Stimulated activated naive B cell treated with anti-CD40 and anti-IgM and Interleukin-4, amounts not matched to agents 10 μg/mL and 1 μg/mL and 100 μg/mL, for 72 hours (primary cell): ENCODE measurements at regions not wholly inside any gene's neighbourhood (a gene's known extent, or its start where the extent isn't known, plus 50 kb on each side); places are given as distances from the start of the nearest gene placed in this dataset.
A peak's percentile ranks its signal among the peaks of the same experiment; 100 is the strongest.
"Not testable (repeated sequence)": the region's sequence is repeated elsewhere in the genome, so short reads cannot be mapped to it uniquely, and the experiment has no call there.

Experiments used
- ATAC-seq, 2 donors: fragments of 150-1000 bp; cut with Tn5 transposase; replicated peaks; 2 replicates each; pipeline ENCODE4 v1.10.0; 2021; ENCODE audit warnings: moderate library complexity in 1 of 2
- DNase-seq: peaks from one replicate; pipeline ENCODE4 v3.0.0; 2021
- H3K27ac Mint-ChIP-seq: one replicate; pipeline ENCODE4 v1.8.0; 2022; ENCODE audit warnings: mild to moderate bottlenecking, mixed read lengths
- H3K27me3 Mint-ChIP-seq, 2 donors: one replicate each; pipeline ENCODE4 v1.8.0; 2022; ENCODE audit warnings: mixed read lengths in 2 of 2
- H3K36me3 Mint-ChIP-seq, 2 donors: one replicate each; pipeline ENCODE4 v1.8.0; 2022; ENCODE audit warnings: mixed read lengths in 2 of 2, mild to moderate bottlenecking in 1 of 2
- H3K4me1 Mint-ChIP-seq, 2 donors: one replicate each; pipeline ENCODE4 v1.8.0; 2022; ENCODE audit warnings: mixed read lengths in 2 of 2, mild to moderate bottlenecking in 1 of 2
- H3K4me3 Mint-ChIP-seq, 2 donors: one replicate each; pipeline ENCODE4 v1.8.0; 2022; ENCODE audit warnings: mild to moderate bottlenecking in 2 of 2, mixed read lengths in 2 of 2, moderate library complexity in 1 of 2
- H3K9me3 Mint-ChIP-seq, 2 donors: one replicate each; pipeline ENCODE4 v1.8.0; 2022; ENCODE audit warnings: mixed read lengths in 2 of 2, mild to moderate bottlenecking in 1 of 2

DNA sequence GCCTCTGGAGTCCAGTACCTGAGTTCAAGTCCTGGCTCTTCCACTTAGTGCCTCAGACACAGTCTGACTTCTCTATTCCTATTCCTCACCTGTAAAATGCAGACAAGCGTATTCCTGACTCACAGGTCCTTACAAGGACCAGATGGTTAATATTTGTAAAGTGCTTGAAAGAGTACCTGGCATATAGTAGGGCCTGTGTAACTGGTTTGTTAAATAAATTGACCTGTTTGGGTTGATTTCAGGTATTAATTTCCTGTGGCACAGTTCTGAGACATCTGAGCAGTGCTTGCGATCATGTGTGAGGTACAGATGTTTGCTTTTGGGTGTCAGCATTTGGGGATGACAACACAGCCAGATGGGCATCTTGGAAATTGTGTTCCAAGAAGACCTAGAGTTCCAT is 127.5 kb downstream of the APIP start:
- Mint-ChIP-seq H3K27ac (no peak overlapping the region), H3K27me3 (peaks cover 9 to 10% of the 10 kb centered on the region in 2 donors), H3K36me3 (peaks cover 2 to 4% of the 10 kb centered on the region in 2 donors), H3K4me3 (no peak overlapping the region), H3K9me3 (peaks cover 5 to 8% of the 10 kb centered on the region in 2 donors), H3K4me1 (peaks cover 5 to 9% of the 10 kb centered on the region in 2 donors)
- ATAC-seq (no peak), DNase-seq (no peak)

DNA sequence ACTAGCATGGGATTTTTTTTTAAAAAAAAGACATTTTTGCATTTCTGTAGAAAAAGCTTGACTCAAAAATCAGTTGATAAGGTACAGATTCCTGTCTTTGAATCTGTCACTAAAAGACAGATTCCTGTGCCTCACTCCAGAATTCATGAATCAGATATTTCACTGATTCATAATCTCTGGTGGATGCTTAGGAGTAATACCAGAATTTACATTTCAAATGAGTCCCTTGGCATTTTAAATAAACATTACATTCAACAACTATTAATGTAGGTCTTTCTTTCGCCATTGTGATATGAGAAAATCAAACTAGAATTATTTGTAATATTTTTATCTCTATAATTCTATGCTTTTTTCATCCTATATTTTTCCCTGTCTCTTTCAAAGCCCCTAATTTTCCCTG is 128.3 kb downstream of the APIP start:
- H3K36me3 Mint-ChIP-seq = peaks cover 2 to 4% of the 10 kb centered on the region in 2 donors
- H3K27me3 Mint-ChIP-seq = peaks cover 8 to 15% of the 10 kb centered on the region in 2 donors
- H3K4me1 Mint-ChIP-seq = peaks cover 5 to 9% of the 10 kb centered on the region in 2 donors
- ATAC-seq (peak in 1 of 2 donors; percentile 5), DNase-seq (no peak)
- H3K4me3 Mint-ChIP-seq = no peak overlapping the region
- H3K27ac Mint-ChIP-seq = no peak overlapping the region
- peaks cover 5 to 8% of the 10 kb centered on the region in 2 donors for H3K9me3 Mint-ChIP-seq

DNA sequence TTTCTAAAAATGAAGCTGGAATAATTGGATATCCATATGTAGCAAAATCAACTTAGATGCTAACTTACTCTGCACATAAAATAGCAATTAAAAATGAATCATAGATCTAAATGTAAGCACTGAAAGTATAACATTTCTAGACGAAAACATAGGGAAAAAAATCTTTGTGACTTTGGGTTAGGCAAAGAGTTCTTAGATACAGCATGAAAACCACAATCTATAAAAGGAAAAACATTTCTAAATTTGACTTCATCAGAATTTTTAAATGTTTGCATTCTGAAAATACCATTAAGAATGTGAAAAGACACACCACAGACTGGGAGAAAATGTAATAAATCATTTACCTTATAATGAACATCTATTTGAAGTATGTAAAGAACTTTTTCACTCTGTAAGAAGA is 128.8 kb downstream of the APIP start:
- Mint-ChIP-seq H3K9me3 (peaks cover 5 to 8% of the 10 kb centered on the region in 2 donors), H3K4me1 (peaks cover 5 to 9% of the 10 kb centered on the region in 2 donors), H3K4me3 (no peak overlapping the region), H3K27ac (no peak overlapping the region), H3K36me3 (peaks cover 2 to 4% of the 10 kb centered on the region in 2 donors), H3K27me3 (peaks cover 8 to 17% of the 10 kb centered on the region in 2 donors)
- DNase-seq (no peak), ATAC-seq (peak in 1 of 2 donors; percentile 22)

DNA sequence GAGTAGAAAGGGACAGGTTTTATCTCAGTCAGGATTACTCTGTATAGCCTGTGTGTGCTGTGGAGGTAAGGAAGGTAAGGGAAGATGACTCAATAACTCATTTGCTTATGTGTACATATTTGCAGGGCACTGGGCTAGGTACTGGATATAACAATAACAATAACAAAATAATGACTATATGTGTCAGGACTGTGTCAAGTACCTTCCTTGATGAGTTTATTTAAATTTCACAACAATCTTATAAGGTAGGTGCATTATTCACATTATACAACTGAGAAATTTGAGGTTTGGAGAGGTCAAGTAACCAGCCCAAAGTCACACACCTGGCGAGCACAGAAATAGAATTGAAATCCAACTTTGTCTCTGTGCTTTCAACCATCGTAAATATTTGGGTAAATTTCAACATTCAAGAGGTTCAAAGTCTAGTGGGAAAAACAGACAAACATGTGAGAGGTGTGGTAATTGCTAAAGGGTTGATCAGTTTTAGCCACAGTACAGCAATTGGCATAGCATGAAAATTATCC is 131.8 kb downstream of the APIP start:
- H3K4me1 Mint-ChIP-seq = peaks cover 0 to 2% of the 10 kb centered on the region in 2 donors
- peaks cover 3% of the 10 kb centered on the region in 2 donors for H3K9me3 Mint-ChIP-seq
- H3K27me3 Mint-ChIP-seq = peaks cover 21% of the 10 kb centered on the region in 2 donors
- H3K36me3 Mint-ChIP-seq = no peaks in the 10 kb centered on the region
- H3K4me3 Mint-ChIP-seq = no peak overlapping the region
- H3K27ac Mint-ChIP-seq = no peak overlapping the region
- DNase-seq (no peak), ATAC-seq (no peak)

- no peaks in the 10 kb centered on the region for H3K36me3 Mint-ChIP-seq
- H3K27ac Mint-ChIP-seq = peak overlapping the region; percentile 6
- peaks cover 0 to 3% of the 10 kb centered on the region in 2 donors for H3K9me3 Mint-ChIP-seq
- peaks cover 21 to 26% of the 10 kb centered on the region in 2 donors for H3K27me3 Mint-ChIP-seq
- H3K4me3 Mint-ChIP-seq = no peak overlapping the region
- peaks cover 0 to 2% of the 10 kb centered on the region in 2 donors for H3K4me1 Mint-ChIP-seq
- DNase-seq (no peak), ATAC-seq (no peak)
These were observed 132.3 kb downstream of the APIP start for GRCh38 chr11:34783816-34784317.

- not testable (repeated sequence) for H3K9me3 Mint-ChIP-seq, H3K36me3 Mint-ChIP-seq, ATAC-seq, H3K4me3 Mint-ChIP-seq, H3K4me1 Mint-ChIP-seq, DNase-seq, H3K27ac Mint-ChIP-seq
- H3K27me3 Mint-ChIP-seq = peaks cover 21 to 30% of the 10 kb centered on the region in 2 donors
These were observed 134.4 kb downstream of the APIP start for GRCh38 chr11:34781826-34782225.

GRCh38 chr11:34775417-34775888 is 140.7 kb downstream of the APIP start:
- Mint-ChIP-seq H3K4me1 (no peaks in the 10 kb centered on the region), H3K36me3 (no peaks in the 10 kb centered on the region)
- DNase-seq = no peak

DNA sequence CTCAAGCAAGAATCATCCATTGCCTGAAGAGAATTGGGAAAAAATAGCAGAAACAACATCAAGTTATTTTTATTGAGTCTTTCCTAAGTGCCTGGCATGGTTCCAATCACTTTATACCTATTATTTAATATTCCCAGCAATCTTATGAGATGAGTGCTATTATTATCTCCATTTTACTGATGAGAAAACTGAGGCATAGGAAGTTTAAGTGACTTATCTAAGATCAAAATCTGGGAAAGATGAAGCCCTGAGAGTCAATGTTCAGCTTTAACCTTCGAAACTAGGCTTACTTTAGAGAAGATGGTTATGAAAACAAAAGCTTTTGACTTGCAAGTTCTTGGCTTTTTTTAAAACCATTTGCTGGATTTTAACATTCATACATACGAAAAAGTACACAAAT is 141.6 kb downstream of the APIP start:
- peaks cover 4 to 6% of the 10 kb centered on the region in 2 donors for H3K9me3 Mint-ChIP-seq
- H3K4me3 Mint-ChIP-seq = no peak overlapping the region
- H3K4me1 Mint-ChIP-seq = no peaks in the 10 kb centered on the region

More at GRCh38 chr11:34775417-34775888, 140.7 kb downstream of the APIP start:
- no peak overlapping the region for H3K4me3 Mint-ChIP-seq
- peaks cover 4 to 6% of the 10 kb centered on the region in 2 donors for H3K9me3 Mint-ChIP-seq
- no peak overlapping the region for H3K27ac Mint-ChIP-seq
- H3K27me3 Mint-ChIP-seq = peaks cover 15 to 26% of the 10 kb centered on the region in 2 donors
- ATAC-seq = no peak

GRCh38 chr11:34773826-34774225 is 142.4 kb downstream of the APIP start:
- ATAC-seq (no peak), DNase-seq (no peak)
- H3K27ac Mint-ChIP-seq = no peak overlapping the region
- peaks cover 21 to 22% of the 10 kb centered on the region in 2 donors for H3K27me3 Mint-ChIP-seq
- H3K36me3 Mint-ChIP-seq = no peaks in the 10 kb centered on the region
- H3K4me3 Mint-ChIP-seq = no peak overlapping the region
- H3K9me3 Mint-ChIP-seq = peaks cover 4 to 6% of the 10 kb centered on the region in 2 donors
- no peaks in the 10 kb centered on the region for H3K4me1 Mint-ChIP-seq

More for the DNA sequence above, 141.6 kb downstream of the APIP start:
- DNase-seq = no peak
- ATAC-seq = no peak
- peaks cover 21 to 27% of the 10 kb centered on the region in 2 donors for H3K27me3 Mint-ChIP-seq
- no peak overlapping the region for H3K27ac Mint-ChIP-seq
- H3K36me3 Mint-ChIP-seq = no peaks in the 10 kb centered on the region

DNA sequence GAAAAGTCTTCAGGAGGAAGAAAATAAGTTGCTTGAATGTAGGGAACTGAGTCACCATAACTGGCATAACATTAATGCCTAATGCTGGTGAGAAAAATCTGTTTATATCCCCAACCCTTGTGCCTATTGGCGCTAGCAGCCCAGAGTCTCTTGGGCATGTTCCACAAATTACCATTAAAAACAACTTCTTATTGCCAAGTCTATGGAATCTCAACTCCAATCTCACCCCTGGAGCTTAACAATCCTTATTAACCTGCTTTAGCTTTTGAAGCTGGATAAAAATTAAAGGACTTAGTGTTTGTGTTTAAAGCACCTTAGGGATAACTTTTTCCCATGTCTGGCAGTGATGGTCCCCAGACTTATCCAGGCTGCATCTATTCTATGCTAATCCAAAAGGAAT is 143.0 kb downstream of the APIP start:
- H3K27me3 Mint-ChIP-seq = peaks cover 26 to 29% of the 10 kb centered on the region in 2 donors
- no peak overlapping the region for H3K27ac Mint-ChIP-seq
- DNase-seq (no peak), ATAC-seq (no peak)
- no peak overlapping the region for H3K4me3 Mint-ChIP-seq
- peaks cover 4 to 9% of the 10 kb centered on the region in 2 donors for H3K9me3 Mint-ChIP-seq
- no peaks in the 10 kb centered on the region for H3K36me3 Mint-ChIP-seq
- no peaks in the 10 kb centered on the region for H3K4me1 Mint-ChIP-seq

DNA sequence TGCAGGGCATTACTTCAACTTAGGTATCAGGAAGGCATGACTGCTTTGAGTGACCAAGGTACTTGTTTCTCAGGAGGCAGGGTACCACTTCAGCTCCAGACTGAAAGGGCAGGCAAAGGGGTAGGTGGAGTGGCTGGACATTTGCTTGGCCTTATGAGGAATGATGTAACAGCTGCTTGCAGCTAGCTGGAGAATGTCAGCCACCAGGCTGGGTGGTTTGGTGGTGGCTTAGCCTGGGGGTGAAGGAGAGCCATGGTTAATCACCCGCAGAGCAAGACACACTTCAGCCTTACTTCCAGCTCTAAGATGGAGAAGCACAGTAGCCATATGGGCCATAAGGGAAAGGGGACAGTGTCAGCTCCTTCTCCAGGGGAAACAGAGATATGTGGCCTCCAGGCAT is 146.1 kb downstream of the APIP start:
- no peak overlapping the region for H3K4me3 Mint-ChIP-seq
- DNase-seq (no peak), ATAC-seq (no peak)
- H3K27ac Mint-ChIP-seq = no peak overlapping the region
- peaks cover 29 to 32% of the 10 kb centered on the region in 2 donors for H3K27me3 Mint-ChIP-seq
- no peaks in the 10 kb centered on the region for H3K36me3 Mint-ChIP-seq
- H3K9me3 Mint-ChIP-seq = peaks cover 9 to 11% of the 10 kb centered on the region in 2 donors
- H3K4me1 Mint-ChIP-seq = no peaks in the 10 kb centered on the region

DNA sequence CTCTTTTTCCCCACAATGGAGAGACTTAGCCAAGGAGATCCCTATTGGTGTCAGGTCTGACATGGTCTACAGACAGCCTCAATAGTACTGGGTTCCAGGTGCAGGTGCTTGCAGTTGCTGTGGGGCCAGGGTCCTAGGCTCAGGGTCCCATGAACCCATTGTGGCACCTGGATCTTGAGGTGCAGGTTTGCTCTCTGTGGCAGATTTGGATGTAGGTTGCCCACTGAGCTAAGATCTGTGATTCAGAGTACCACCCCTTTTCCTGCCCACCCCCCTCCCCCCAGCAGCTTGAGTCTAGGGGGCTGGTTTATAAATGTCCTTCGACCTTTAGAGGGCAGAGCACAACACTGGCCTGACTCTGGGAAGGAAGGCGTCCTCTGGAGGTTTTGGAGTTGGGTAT is 147.0 kb downstream of the APIP start:
- no peaks in the 10 kb centered on the region for H3K36me3 Mint-ChIP-seq
- no peak overlapping the region for H3K4me3 Mint-ChIP-seq
- no peak overlapping the region for H3K27ac Mint-ChIP-seq
- H3K4me1 Mint-ChIP-seq = no peaks in the 10 kb centered on the region
- peaks cover 29 to 32% of the 10 kb centered on the region in 2 donors for H3K27me3 Mint-ChIP-seq
- H3K9me3 Mint-ChIP-seq = peaks cover 10 to 13% of the 10 kb centered on the region in 2 donors
- DNase-seq = no peak
- ATAC-seq = no peak

DNA sequence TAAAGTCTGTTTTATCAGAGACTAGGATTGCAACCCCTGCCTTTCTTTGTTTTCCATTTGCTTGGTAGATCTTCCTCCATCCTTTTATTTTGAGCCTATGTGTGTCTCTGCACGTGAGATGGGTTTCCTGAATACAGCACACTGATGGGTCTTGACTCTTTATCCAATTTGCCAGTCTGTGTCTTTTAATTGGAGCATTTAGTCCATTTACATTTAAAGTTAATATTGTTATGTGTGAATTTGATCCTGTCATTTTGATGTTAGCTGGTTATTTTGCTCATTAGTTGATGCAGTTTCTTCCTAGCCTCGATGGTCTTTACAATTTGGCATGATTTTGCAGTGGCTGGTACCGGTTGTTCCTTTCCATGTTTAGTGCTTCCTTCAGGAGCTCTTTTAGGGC is 141.7 kb downstream of the EHF start:
- DNase-seq, H3K27me3 Mint-ChIP-seq, H3K27ac Mint-ChIP-seq, H3K4me1 Mint-ChIP-seq, H3K4me3 Mint-ChIP-seq, H3K36me3 Mint-ChIP-seq, ATAC-seq: not testable (repeated sequence)
- peaks cover 8 to 19% of the 10 kb centered on the region in 2 donors for H3K9me3 Mint-ChIP-seq

- DNase-seq (no peak), ATAC-seq (no peak)
- Mint-ChIP-seq H3K27me3 (peaks cover 6 to 10% of the 10 kb centered on the region in 2 donors), H3K36me3 (no peaks in the 10 kb centered on the region), H3K4me3 (no peak overlapping the region), H3K27ac (no peak overlapping the region), H3K9me3 (peaks cover 0 to 6% of the 10 kb centered on the region in 2 donors), H3K4me1 (no peaks in the 10 kb centered on the region)
These were observed 137.4 kb downstream of the EHF start for GRCh38 chr11:34758262-34758661.

- Mint-ChIP-seq H3K36me3 (no peaks in the 10 kb centered on the region), H3K27me3 (peaks cover 6 to 10% of the 10 kb centered on the region in 2 donors), H3K4me3 (no peak overlapping the region), H3K27ac (no peak overlapping the region), H3K9me3 (peaks cover 0 to 6% of the 10 kb centered on the region in 2 donors), H3K4me1 (no peaks in the 10 kb centered on the region)
- ATAC-seq = no peak
- no peak for DNase-seq
These were observed 136.1 kb downstream of the EHF start for GRCh38 chr11:34757026-34757451.
